ENCODE measurements at regions not wholly inside any gene's neighbourhood (a gene's known extent, or its start where the extent isn't known, plus 50 kb on each side); places are given as distances from the start of the nearest gene placed in this dataset.

DNA sequence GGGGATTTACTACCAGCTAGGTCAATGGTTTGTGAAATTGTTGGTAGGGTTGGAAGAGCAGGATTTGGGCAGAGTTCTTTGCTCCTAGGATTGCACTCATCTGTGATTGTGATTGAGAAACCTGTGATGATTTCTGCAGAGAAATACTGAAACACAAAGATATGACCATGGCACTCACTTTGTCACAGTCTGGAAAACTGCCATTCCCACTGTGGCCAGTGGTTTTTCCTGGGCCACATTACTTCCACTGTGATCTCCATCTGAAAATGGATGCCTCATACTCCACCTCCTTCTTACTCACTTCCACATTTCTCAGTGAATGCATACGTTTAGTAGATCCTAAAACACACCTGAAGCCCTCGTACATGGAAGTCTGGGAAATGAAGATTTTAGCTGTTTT is 593.2 kb downstream of the LMO7 start:
- TF ChIP-seq, protein P1, sequence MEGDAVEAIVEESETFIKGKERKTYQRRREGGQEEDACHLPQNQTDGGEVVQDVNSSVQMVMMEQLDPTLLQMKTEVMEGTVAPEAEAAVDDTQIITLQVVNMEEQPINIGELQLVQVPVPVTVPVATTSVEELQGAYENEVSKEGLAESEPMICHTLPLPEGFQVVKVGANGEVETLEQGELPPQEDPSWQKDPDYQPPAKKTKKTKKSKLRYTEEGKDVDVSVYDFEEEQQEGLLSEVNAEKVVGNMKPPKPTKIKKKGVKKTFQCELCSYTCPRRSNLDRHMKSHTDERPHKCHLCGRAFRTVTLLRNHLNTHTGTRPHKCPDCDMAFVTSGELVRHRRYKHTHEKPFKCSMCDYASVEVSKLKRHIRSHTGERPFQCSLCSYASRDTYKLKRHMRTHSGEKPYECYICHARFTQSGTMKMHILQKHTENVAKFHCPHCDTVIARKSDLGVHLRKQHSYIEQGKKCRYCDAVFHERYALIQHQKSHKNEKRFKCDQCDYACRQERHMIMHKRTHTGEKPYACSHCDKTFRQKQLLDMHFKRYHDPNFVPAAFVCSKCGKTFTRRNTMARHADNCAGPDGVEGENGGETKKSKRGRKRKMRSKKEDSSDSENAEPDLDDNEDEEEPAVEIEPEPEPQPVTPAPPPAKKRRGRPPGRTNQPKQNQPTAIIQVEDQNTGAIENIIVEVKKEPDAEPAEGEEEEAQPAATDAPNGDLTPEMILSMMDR (IDR thresholded peaks at IDR 0.05): no peak
- no peak for TF ChIP-seq POLR2A (IDR thresholded peaks at IDR 0.05)
